GM10248 (cell line): ENCODE measurements at regions not wholly inside any gene's neighbourhood (a gene's known extent, or its start where the extent isn't known, plus 50 kb on each side); places are given as distances from the start of the nearest gene placed in this dataset.
"Not testable (repeated sequence)": the region's sequence is repeated elsewhere in the genome, so short reads cannot be mapped to it uniquely, and the experiment has no call there.

Source experiments
- CTCF ChIA-PET: fragments of 300-600 bp; sonication (Branson Sonifier 250); formaldehyde crosslinking; extraction: SDS; loops from one replicate; lab custom pipeline; 2021; ENCODE audit warnings: antibody characterized with exemption; lab: Yijun Ruan, JAX
- POLR2A ChIA-PET: fragments of 350-650 bp; sonication (Branson Sonifier 250); formaldehyde crosslinking; extraction: SDS; loops from one replicate; lab custom pipeline; 2020; ENCODE audit warnings: antibody characterized with exemption; lab: Yijun Ruan, JAX
- DNase-seq: peaks from one replicate; pipeline ENCODE4 v3.0.0; 2012; ENCODE audit errors: extremely low spot score
- CTCF ChIP-seq: IDR thresholded peaks from 2 replicates; pipeline ENCODE4 v1.5.1; 2012; ENCODE audit warnings: mild to moderate bottlenecking, low read depth; ENCODE audit errors: extremely low read depth, missing control alignments, control extremely low read depth

DNA sequence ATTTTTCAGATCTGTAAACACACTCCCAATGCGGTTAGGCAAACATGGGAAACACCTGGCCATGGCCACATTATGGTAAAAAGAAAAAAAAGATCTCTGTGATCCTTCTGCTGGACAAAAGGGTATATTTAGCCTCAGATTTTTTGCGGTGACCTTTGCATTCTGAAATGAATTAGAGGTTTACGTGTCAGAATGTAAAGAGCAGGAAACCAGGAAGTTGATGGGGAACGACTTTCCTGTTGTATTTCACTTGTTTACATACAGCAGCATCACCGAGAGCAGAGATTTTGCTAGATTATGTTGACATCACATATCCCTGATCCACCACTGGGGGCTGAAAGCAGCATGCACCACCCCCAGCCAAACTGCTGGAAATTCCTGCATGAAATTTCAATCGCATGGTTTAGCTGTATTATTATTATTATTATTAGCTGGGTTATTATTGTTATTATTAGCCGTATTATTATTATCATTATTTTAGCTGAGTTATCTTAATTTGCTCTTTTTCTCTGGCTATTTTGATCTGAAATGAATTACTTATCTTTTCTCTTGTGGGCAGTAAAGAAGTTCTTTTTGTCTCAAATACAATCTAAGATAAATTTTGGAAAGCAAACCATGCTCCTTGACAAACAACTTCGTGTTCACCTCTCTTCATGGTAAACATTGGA, 189.4 kb downstream of the ZFP64 start:
- POLR2A ChIA-PET = no interaction called here
- no peak for TF ChIP-seq CTCF
- CTCF ChIA-PET = no interaction called here
- DNase-seq = no peak

- POLR2A ChIA-PET, CTCF ChIA-PET, DNase-seq: not testable (repeated sequence)
Observed at GRCh38 chr20:51997281-51997936, 194.2 kb downstream of the ZFP64 start.

DNA sequence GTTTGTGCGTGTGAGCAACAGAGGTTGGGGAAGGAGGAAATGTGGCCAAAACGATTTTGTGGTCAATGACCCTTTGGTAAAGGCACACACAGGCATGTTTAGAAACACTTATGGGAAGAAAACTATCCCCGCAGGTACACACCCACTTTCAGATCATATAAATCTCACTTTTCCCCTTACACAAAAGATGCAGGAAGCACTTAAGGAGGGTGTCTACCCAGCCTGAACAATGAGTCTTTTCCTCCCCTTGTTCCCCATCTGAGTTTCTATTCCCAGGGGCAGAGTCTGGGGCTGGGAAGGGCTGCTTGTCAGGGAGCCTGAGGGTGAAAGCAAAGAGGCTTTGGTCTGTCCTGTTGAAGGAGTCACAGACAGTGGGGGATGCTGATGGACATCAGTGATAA, 193.2 kb upstream of the SALL4 start:
- DNase-seq = no peak
- ChIA-PET CTCF (no interaction called here), POLR2A (no interaction called here)
- TF ChIP-seq CTCF = no peak

DNA sequence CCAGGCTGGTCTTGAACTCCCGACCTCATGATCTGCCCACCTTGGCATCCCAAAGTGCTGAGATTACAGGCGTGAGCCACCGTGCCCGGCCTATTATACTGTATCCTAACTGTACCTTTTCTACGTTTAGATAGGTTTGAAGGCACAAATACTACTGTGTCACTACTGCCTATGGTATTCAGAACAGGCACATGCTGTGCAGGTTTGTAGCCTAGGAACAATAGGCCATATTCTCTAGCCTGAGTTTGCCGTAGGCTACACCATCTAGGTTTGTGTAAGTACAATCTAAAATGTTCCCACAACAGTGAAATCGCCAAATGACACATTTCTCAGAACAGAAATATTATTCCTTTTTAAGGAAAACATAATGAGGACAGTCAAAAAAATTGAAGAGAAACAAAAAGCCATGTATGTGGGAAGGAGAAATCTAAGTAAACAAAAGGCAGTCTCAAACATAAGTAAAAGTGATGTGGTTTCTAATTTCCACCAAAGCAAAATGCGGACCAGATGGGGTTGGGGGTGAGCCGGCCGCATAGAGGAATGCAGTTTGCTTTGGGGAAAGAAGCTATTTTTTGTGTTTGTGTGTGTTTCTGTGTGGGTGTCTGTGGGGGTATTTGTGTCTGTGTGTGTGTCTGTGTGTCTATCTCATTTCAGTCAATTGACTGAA, 192.6 kb upstream of the SALL4 start:
- CTCF ChIA-PET = no interaction called here
- TF ChIP-seq CTCF = no peak
- POLR2A ChIA-PET = no interaction called here
- no peak for DNase-seq

DNA sequence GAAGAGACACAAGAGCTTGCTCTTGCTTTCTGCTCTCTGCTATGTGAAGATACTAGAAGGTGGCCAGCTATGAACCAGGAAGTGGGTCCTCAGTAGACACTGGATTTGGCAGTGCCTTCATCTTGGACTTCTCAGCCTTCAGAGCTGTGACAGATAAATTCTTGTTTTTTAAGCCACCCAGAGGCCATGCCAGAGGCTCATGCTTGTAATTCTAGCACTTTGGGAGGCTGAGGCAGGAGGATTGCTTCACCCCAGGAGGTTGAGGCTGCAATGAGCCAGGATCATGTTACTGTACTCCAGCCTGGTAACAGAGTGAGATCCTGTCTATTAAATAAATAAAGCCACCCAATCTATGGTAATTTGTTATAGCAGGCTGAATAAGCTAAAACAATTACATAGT, 185.5 kb upstream of the SALL4 start:
- DNase-seq = no peak
- CTCF ChIA-PET = no interaction called here
- no peak for TF ChIP-seq CTCF
- POLR2A ChIA-PET = no interaction called here

DNA sequence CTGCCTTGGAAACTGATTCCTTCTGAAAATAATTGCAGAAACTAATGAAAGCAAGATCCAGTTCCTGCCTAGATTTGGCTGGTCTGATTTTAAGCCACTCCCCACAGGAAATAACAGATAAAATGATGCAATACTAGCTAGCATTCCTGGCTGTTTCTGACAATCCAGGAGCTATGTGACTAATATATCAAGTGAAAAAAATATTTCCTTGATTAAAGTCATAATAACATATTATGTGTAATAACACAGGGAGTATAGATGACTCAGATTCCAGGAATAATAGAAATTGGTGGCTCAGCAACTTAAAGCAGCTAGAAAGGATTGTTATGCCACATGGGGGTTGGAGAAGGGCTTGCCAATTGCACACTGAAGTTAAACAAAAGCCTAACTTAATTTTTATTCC, 182.7 kb upstream of the SALL4 start:
- CTCF ChIA-PET = no interaction called here
- POLR2A ChIA-PET = no interaction called here
- DNase-seq = no peak
- no peak for TF ChIP-seq CTCF

DNA sequence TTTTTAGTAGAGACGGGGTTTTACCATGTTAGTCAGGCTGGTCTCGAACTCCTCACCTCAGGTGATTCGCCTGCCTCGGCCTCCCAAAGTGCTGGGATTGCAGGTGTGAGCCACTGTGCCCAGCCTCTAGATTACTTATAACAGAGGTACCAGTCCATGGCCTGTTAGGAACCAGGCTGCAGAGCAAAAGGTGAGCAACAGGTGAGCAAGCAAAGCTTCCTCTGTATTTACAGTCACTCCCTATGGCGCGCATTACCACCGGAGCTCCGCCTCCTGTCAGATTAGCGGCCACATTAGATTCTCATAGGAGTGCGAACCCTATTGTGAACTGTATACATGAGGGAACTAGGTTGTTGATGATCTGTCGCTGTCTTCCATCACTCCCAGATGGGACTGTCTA, 178.0 kb upstream of the SALL4 start:
- ChIA-PET CTCF (no interaction called here), POLR2A (no interaction called here)
- TF ChIP-seq CTCF = no peak
- no peak for DNase-seq
